GM21786 (cell line): ENCODE measurements at regions not wholly inside any gene's neighbourhood (a gene's known extent, or its start where the extent isn't known, plus 50 kb on each side); places are given as distances from the start of the nearest gene placed in this dataset.

Source experiments
- ATAC-seq: cut with Tn5 transposase; IDR thresholded peaks from one replicate; pipeline ENCODE4 v1.9.1; 2021; ENCODE audit not compliant: unreplicated experiment

- peak; percentile 53 for ATAC-seq
These were observed 262.3 kb downstream of the POU4F1 start for GRCh38 chr13:78341032-78341431.

DNA sequence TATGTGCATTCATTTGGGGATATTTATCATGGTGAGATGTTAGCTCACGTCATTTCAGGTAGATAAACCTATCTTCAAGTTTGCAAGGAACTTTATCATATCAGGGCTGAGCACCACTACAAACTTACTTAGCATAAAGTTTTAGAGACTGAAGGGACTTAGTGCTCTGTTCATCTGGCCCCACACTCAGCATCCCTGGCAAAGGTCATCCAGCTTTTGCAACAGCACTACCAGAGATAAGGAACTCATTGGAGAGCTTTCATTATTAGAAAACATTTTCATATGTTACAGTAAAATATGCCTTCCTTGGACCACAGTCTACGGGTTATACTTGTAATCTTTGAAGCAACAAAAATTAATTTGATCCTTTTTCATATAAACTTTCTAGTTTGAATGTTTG, 263.4 kb downstream of the POU4F1 start:
- ATAC-seq: no peak

GRCh38 chr13:78334059-78334458, 269.3 kb downstream of the POU4F1 start:
- no peak for ATAC-seq

- no peak for ATAC-seq
These were observed 276.7 kb downstream of the POU4F1 start for GRCh38 chr13:78326633-78327032.

DNA sequence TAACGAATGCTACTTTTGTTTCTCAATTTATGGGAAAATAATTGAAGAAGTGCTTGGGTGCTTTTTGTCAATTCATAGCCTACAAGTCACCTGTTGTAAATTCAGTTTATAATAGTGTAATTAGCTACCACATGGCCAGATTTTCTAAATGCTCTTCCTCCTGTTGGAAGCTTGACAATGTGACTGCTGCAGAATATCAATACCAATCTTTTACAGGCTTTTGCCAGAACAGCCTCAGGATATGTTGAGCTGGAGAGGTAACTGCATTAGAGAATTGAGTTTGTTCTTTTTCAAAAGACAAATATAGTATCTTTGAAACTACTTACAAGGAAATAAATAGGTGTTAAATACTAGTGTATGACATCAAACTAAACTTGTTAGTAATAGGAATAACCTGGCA, 277.8 kb downstream of the POU4F1 start:
- ATAC-seq: no peak

GRCh38 chr13:78323848-78324247, 279.5 kb downstream of the POU4F1 start:
- ATAC-seq: no peak

DNA sequence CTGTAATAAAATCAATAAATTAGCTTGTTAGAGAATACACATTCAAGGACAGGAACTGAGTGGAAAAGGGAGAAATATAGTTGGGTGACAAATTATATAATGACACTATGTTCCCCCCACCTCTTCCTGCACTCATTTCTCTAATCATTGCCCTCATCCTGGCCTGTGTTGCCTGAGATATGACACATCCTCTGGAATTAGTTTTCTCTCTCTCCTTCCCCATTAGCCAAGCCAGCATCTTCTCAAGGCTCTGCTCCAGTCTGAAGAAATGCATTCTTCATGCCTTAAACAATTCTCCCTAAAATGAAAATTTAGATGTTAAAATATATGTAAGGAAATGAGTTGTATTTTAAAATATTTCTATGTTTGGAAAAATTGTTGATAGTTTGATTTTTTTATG, 280.3 kb downstream of the POU4F1 start:
- ATAC-seq: no peak

DNA sequence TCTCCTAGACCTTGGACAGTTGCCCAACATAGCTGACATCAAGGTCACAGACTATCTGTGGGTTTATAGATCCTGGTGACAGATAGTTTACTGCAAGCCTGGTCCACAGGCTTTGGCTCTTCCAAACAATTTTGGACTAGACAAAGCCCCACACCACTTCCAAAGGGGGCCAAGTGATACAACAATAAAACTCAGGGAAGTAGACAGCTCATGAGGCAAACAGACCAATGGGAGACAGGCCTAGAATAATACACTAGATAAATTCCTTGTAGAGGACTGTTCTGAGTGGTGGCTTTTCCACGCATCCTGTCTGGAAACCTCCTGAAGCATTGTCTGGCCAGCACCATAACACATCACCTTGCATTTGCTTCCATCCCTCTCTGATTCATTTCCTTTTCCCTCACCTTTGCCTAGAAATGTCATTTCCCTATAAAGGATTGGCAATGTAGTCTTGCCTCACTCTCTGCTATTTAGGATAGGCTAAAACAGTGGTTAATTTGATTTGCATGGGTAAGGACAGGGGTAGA, 284.2 kb downstream of the POU4F1 start:
- ATAC-seq: no peak

GRCh38 chr13:78317030-78317429, 286.3 kb downstream of the POU4F1 start:
- no peak for ATAC-seq

GRCh38 chr13:78309497-78310180, 293.7 kb downstream of the POU4F1 start:
- peak; percentile 65 for ATAC-seq

- no peak for ATAC-seq
These were observed 296.7 kb downstream of the POU4F1 start for GRCh38 chr13:78306519-78307206.

DNA sequence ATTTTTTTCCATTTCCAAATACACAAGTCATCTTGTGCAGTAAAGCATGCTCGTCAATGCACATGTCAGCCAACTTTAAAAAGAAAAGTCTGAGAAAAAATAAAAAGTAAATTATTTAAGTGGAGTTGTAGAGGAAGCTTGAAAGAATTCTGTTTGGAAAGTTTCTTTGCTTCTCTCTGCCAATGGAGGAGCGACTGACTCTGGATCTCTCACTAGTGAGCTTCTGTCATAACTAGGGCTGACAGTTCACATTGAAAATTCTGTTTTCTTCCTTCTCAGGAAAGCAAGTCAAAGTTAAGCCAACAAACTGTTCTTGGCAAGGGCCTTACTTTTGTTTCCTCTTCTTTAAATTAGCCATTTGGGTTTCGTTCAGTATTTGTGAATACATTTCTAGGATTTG, 298.2 kb downstream of the POU4F1 start:
- no peak for ATAC-seq

- peak; percentile 59 for ATAC-seq
These were observed 303.3 kb downstream of the POU4F1 start for GRCh38 chr13:78299832-78300623.

DNA sequence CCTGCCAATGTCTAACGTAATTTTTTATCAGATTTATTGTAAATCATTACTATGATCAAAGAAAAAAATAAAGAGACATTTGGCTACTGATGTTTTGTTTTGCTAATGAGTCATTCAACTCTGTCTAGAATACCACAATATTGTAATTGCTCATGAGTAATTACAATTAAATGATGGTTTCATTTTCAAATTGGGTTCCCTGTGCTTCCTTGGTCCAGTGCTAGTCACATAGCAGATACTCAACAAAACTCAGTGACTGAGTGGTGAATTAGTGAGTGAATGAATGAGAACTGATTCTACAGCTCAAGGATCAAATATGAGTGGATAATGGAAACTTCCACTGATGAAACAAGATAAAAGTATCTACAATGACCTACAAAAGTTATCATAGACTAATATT, 304.7 kb downstream of the POU4F1 start:
- ATAC-seq: no peak

DNA sequence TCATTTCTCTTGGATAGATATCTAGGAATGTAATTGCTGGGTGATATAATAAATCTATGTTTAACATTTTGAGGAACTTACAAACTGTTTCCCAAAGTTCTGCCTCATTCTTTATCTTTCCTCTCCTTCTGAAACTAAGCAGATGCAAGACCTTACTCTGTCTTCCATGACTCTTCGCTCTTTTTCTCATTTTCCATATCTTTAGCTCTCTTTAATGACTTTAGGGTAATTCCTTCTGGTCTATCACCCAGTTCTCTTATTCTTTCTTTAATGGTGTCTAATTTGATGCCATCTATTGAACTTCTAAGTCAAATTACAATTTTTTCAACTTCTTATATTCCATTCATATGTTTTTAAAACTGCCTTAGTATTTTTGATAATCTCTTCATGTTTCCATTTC, 316.6 kb downstream of the POU4F1 start:
- no peak for ATAC-seq

DNA sequence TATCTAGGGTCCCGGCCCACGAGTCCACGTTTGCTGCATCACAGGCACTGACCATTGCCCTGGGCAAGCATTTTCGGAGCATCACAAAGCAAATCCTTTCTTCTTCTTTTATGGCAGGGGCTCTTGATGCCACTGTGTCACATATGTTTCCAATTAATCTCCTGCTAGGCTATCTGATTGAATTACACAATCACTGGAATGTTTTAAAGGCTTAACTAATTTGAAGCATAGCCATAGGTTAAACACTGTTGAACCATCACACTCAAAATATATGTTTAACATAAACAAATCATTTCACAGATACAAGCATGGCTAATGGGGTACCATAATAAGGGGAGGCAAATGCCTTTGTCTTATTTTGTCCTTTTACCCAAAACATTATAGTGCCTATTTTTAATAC, 338.3 kb downstream of the POU4F1 start:
- no peak for ATAC-seq

GRCh38 chr13:78258304-78258703, 339.7 kb upstream of the EDNRB start:
- ATAC-seq: no peak

DNA sequence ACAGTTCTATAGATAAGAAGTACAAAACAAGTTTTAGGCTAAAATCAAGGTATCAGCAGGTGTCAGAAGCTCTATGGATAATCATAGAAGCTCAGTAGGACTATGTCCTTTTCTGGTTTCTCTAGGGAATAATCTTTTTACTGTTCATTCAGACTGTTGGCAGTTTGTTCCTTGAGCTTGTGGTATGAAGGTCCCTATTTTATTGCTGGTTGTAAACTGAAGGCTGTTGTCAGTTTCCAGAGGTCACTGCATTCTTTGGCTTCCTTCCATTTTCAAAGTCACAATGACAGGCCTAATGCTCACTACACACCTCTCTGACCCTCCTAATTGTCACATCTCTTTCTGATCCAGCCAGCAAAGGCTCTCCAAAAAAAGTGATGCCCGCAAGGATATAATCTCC, 337.9 kb upstream of the EDNRB start:
- ATAC-seq: no peak

- no peak for ATAC-seq
These were observed 335.5 kb upstream of the EDNRB start for GRCh38 chr13:78254113-78254512.

DNA sequence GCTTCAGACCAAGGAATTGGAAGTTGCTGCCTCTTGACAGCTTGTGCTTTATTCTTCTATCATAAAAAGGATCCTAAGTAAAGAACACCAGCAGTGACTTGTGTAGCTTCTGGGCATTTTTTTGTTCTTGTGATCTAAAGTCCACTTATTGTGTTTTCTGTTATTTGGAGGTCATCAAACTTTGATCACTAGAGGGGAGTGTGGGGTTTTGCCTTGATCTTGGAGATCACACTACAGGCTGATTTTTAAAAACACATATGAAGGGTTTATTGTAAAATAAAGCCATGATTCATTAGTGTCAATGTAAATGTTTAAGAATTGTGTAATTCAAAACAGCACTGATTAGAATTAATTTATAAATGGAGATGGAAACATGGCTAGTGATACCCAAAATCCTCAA, 328.7 kb upstream of the EDNRB start:
- ATAC-seq: no peak

GRCh38 chr13:78241278-78241919, 322.8 kb upstream of the EDNRB start:
- peak; percentile 74 for ATAC-seq
